Glomerular visceral epithelial cell (primary cell): ENCODE measurements at regions not wholly inside any gene's neighbourhood (a gene's known extent, or its start where the extent isn't known, plus 50 kb on each side); places are given as distances from the start of the nearest gene placed in this dataset.
"Not testable (repeated sequence)": the region's sequence is repeated elsewhere in the genome, so short reads cannot be mapped to it uniquely, and the experiment has no call there.

Experiments used
- DNase-seq: peaks from one replicate; pipeline ENCODE4 v3.0.0-alpha.2; 2016; ENCODE audit errors: extremely low spot score

- not testable (repeated sequence) for DNase-seq
Observed at GRCh38 chr2:154582694-154583093, 115.8 kb upstream of the KCNJ3 start.

DNA sequence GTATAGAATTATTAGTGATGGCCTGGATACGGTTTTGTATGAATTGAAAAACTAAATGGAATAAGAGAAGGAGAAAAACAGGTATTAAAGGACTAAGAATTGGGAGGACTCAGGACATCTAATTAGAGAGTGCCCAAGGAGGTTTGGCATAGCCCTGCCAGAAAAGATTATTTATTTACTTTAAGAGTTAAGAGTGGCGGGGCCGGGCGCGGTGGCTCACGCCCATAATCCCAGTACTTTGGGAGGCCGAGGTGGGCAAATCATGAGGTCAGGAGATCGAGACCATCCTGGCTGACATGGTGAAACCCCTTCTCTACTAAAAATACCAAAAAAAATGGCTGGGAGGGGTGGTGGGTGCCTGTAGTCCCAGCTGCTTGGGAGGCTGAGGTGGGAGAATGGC is 115.2 kb upstream of the KCNJ3 start:
- not testable (repeated sequence) for DNase-seq

DNA sequence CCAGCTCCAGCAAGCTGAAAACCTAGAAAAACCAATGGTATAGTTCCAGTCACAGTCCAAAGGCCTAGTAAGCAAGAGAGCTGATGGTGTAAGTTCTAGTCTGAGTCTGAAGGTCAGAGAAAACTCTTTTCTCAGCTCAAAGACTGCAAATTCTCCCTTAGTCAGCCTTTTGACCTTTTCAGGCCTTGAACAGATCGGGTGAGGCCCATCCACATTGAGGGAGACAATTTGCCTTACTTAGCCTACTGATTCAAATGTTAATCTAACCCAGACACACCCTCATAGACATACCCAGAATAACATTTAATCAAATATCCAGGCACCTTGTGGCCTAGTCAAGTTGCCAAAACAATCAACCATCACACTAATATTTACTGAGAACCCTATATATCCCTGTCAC is 110.8 kb upstream of the KCNJ3 start:
- no peak for DNase-seq

DNA sequence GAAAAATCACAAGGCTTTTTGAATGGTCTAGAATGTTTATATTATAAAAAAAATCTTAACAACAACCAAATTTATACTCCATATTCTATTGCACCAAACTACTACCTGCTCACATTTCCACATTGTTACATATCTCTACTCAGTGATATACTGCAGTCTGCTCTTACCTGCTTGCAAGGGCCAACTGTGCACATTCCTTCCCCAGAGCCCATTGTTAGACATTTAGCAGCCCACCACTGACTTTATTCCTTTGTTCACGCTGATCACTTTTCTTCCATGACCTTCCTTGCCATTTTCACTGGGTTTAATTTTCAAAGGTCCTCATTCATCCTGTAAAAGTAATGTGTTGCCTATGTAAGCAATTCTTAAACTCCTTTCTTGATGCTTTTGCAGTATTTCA is 109.7 kb upstream of the KCNJ3 start:
- DNase-seq: no peak

GRCh38 chr2:154589514-154589913 is 109.0 kb upstream of the KCNJ3 start:
- no peak for DNase-seq

DNA sequence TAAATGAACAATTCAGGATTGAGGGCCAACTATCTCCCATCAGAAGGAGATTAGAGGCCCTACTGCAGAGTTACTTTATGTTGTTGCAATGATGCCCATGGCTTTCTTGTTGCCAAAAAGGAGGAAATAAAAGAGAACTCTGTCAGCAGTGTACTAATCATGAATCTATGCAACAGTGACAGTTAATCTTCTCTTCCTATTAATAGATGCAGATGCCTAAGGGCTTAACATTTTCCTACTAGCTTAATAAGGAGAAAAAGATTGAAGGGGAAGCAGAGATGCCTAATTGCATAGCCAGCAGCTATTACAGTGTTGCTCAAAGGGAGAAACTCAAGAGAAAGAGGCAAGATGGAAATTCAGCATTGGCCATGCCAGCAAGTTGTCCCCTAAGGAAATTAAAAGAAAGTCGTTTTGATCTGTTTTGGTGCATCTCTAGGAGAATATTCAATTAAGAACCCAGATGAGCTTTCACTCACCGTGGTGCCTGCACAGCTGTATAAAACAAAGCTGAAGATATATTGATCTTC is 107.1 kb upstream of the KCNJ3 start:
- no peak for DNase-seq

GRCh38 chr2:154599189-154599588 is 99.3 kb upstream of the KCNJ3 start:
- no peak for DNase-seq

DNA sequence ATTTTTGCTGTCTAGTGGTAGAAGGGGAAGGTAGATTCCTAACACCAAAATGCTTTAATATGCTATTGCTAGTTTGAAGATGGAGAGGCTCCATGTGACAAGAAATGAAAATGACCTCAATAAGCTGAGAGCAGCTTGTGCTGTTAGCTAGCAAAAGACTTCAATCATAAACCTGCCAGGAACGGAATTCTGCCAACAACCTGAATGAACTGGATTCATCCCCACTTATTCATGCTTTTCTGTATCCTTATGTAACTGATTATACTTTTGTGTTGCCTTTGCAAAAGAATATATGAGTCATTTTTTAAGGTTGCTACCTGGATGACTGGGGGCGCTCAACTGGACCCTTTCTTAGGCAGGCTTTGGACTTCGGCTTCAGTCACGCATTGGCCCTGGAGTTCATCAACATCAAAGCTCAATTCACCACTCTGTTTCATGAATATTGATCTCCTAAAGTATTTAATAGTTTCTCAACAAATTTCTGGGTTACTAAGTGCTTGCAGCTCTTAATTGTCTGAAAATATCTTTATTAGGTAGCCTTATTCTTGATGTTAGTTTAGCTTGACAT is 97.5 kb upstream of the KCNJ3 start:
- no peak for DNase-seq

- DNase-seq: no peak
Observed at GRCh38 chr2:154603682-154604081, 94.8 kb upstream of the KCNJ3 start.

DNA sequence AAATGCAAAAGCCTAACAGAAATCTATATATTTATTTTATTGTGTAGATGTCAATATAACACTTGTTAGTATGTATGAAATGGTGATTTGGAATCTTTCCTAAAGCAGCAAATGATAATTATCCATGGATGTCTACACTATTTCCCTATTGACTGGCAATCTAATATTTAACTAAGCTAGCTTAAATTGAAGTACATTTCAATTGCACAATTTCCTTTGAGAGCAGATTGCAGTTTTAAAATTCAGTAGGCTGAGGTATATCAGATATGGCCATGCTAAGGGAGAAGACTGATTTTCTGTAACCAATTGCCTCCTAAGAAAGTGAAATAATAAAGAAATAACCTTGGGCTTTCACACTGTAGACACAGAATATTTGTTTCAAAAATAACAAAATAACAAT is 90.1 kb upstream of the KCNJ3 start:
- DNase-seq: no peak

DNA sequence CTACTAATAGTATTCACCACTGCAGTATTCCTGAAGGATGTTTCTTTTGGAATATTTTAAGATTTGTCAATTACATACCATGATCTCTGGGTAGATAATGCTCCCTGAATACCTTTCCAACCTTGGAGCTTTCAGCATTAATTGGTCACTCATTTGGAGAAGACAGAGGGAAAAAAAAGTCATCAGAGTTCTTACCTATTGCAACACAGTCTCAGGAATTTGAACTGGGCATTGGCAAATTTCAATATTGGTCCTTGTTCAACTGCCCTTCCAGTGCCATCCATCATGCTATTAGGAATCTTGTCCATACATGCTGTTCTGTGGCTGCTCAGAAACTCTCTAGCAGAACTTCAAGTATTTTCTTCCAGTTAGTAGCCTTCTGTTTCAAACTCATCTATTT is 83.6 kb upstream of the KCNJ3 start:
- no peak for DNase-seq

GRCh38 chr2:154616659-154617058 is 81.8 kb upstream of the KCNJ3 start:
- DNase-seq: no peak

DNA sequence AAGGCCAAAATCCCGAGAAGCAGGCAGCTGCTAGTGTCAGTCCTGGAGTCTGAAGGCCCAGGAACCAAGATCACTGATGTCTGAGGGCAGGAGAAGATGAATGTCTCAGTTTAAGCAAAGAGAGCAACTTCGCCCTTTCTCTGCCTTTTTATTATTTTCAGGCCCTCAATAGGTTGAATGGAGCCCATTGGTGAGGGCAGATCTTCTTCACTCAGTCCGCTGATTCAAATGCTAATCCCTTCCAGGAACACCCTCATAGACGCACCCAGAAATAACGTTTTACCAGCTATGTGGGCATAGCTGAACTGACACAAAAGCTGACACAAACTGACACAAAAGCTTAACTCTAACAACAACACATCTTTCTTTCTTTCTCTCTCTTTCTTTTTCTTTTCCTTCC is 78.0 kb upstream of the KCNJ3 start:
- DNase-seq: no peak

DNA sequence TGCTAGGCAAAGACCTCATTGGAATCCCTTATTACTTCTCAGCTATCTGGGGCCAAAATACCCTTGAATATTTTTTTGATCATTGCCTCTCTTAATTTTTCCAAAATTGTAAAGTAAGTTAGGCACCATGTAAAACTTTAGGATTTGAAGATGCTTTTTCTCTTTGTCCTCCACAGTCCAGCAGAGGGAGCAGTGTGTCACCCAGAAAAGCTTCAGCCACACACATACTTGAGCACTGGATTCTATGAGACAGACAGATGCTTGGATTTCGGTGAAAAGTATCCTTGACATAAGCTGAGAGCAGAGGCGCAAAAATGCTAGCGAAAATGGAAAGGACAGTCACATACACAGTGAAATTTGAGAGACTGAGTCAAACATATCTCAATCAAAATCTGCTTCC is 74.7 kb upstream of the KCNJ3 start:
- peak; percentile 58 for DNase-seq

- DNase-seq: no peak
Observed at GRCh38 chr2:154637456-154637855, 61.0 kb upstream of the KCNJ3 start.

DNA sequence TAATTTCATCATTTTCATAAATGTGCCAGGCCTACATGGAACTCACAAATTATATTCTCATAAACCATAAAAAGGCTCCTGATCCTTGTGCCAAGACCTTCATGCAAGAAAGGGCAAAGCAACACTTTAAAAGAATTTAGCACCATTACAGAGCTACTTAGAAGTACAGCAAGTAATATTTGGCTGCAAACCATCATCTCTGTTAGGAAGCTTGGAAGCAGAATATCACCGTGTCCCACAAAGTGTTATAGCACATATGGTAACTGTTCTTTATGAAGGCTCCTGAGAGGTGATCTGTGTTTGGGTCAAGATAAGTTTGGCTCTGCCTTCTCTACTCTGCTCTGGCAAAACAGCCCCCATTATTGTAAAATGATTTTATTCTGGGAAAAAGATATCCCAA is 59.7 kb upstream of the KCNJ3 start:
- DNase-seq: no peak

- DNase-seq: no peak
Observed at GRCh38 chr2:154640000-154640399, 58.5 kb upstream of the KCNJ3 start.
